ENCODE measurements at regions not wholly inside any gene's neighbourhood (a gene's known extent, or its start where the extent isn't known, plus 50 kb on each side); places are given as distances from the start of the nearest gene placed in this dataset.

DNA sequence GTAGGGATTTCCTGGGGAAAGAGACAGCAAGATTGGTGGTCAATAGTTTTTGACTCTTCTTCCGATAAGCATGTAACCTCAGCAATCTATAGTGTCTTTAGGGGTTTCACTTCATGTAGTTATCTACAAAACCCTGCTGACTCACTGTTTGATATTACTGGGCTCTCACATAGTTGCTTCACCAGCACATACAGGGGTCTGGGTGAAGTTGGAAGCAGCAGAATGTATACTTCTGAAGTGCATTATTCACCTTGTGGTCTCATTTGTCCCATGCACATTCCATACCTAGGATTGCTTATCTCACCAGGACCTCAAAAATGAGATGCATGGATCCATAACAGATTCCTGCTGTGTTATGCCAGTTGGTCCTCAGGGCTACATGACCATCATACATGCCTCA lies 280.0 kb downstream of the LRIG3 start:
- no peaks in the 10 kb centered on the region for H3K27me3 ChIP-seq
- H3K36me3 ChIP-seq: no peaks in the 10 kb centered on the region
- H3K4me2 ChIP-seq: no peak overlapping the region
- H3K9ac ChIP-seq: no peak overlapping the region
- H3K9me3 ChIP-seq (replicated peaks in 1 of 11): no peaks in the 10 kb centered on the region
- no peak overlapping the region for H3K4me3 ChIP-seq
- TF ChIP-seq Cebpa-rat (IDR thresholded peaks at IDR 0.05): no peak
- H3K4me1 ChIP-seq: no peaks in the 10 kb centered on the region
- H3K27ac ChIP-seq: no peak overlapping the region
- no peaks in the 10 kb centered on the region for H4K20me1 ChIP-seq

DNA sequence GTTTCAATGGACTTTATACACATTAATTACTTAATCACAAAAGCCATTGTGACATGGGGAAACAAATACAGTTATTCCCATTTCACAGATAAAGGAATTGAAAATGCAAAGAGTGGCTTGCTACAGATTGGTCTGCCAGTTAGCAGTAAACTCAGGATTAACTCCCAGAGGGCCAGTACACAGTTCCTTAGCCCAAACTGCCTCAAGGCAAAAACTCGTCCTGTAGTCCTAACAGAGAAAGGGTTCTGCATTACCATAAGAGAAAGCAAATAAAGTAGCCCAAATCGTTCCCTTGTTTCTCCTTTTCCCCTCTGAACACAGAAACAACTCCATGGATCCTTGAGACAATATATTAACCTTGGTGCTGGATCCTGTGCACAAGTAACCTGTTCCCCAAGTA lies 274.4 kb downstream of the LRIG3 start:
- H3K27me3 ChIP-seq: no peaks in the 10 kb centered on the region
- H3K4me2 ChIP-seq: no peak overlapping the region
- no peak for TF ChIP-seq Cebpa-rat (IDR thresholded peaks at IDR 0.05)
- no peaks in the 10 kb centered on the region for H3K36me3 ChIP-seq
- no peak overlapping the region for H3K27ac ChIP-seq
- no peaks in the 10 kb centered on the region for H3K4me1 ChIP-seq
- no peak overlapping the region for H3K4me3 ChIP-seq
- no peak overlapping the region for H3K9ac ChIP-seq
- no peaks in the 10 kb centered on the region for H3K9me3 ChIP-seq (replicated peaks in 1 of 11)
- no peaks in the 10 kb centered on the region for H4K20me1 ChIP-seq

DNA sequence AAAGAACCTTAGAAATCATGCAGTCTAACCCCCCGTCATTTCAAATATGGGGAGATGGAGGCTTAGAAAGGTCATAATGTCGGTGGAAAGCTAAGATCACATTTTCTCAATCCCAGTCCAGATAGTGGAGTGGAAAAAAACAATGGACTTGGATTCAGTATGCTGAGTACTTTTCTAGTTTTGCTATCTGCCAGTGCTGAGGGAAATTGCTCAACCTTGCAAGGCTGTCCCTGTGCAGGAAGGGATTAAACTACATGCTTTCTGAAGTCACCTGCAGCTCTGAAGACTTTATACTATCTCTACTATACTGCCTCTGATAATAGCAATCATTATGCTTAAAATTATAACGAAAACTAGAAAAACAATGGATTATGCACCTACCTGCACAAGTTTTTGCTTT lies 272.8 kb downstream of the LRIG3 start:
- no peaks in the 10 kb centered on the region for H3K36me3 ChIP-seq
- H3K27me3 ChIP-seq: no peaks in the 10 kb centered on the region
- H3K4me2 ChIP-seq: no peak overlapping the region
- H3K4me3 ChIP-seq: no peak overlapping the region
- no peaks in the 10 kb centered on the region for H4K20me1 ChIP-seq
- H3K9me3 ChIP-seq (replicated peaks in 1 of 11): peaks cover 0 to 4% (median 0%) of the 10 kb centered on the region in 11 experiments; a peak in 4 of 22 replicates
- TF ChIP-seq Cebpa-rat (IDR thresholded peaks at IDR 0.05): no peak
- H3K27ac ChIP-seq: no peak overlapping the region
- no peak overlapping the region for H3K9ac ChIP-seq
- no peaks in the 10 kb centered on the region for H3K4me1 ChIP-seq

DNA sequence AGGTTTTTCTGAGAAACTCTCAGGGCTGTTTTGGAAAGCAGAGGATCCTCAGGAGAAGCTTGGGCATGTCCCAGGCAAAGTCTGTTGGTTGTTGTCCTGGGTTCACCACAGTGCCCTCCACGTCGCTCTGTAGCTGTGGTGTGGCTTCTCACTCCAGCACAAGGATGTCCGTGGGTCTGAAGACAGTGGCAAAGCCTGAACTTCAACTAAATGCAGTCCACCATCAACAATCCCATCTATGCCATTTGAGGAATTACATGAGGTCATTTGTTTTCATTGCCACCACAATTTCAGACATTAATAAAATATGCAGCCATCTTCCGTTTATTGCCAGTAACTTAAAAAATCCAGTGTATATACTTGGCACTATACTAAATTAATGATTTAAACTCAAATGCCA lies 272.1 kb downstream of the LRIG3 start:
- Histone ChIP-seq H3K4me1 (no peaks in the 10 kb centered on the region), H3K4me2 (no peak overlapping the region), H3K9me3 (replicated peaks in 1 of 11) (peaks cover 0 to 10% (median 6%) of the 10 kb centered on the region in 11 experiments; a peak in 11 of 22 replicates), H3K27ac (no peak overlapping the region), H4K20me1 (no peaks in the 10 kb centered on the region), H3K27me3 (no peaks in the 10 kb centered on the region), H3K9ac (no peak overlapping the region), H3K4me3 (no peak overlapping the region), H3K36me3 (no peaks in the 10 kb centered on the region)
- no peak for TF ChIP-seq Cebpa-rat (IDR thresholded peaks at IDR 0.05)

DNA sequence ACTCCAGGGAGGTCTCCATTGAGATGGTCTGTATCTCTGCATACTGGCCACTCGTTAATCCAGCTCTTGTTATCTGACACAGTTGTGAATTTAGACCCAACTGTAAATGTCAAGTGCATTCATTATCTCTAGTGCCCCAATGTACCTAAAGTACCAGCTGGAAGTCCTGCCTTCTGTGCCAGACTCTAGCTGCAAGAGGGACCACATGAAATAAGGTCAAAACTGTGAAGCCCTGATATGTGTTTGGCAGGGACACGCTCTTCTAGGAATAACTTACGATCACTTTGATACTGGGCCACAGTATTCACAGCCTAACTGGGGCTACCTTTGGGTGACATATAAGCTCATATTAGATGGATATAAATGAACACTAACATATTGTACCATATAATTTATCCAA lies 268.5 kb downstream of the LRIG3 start:
- no peaks in the 10 kb centered on the region for H3K36me3 ChIP-seq
- no peak overlapping the region for H3K9ac ChIP-seq
- H3K4me3 ChIP-seq: no peak overlapping the region
- H3K27me3 ChIP-seq: no peaks in the 10 kb centered on the region
- H3K9me3 ChIP-seq (replicated peaks in 1 of 11): peaks cover 28 to 45% (median 41%) of the 10 kb centered on the region in 11 experiments
- no peak overlapping the region for H3K4me2 ChIP-seq
- no peak for TF ChIP-seq Cebpa-rat (IDR thresholded peaks at IDR 0.05)
- no peak overlapping the region for H3K27ac ChIP-seq
- no peaks in the 10 kb centered on the region for H4K20me1 ChIP-seq
- H3K4me1 ChIP-seq: no peaks in the 10 kb centered on the region

DNA sequence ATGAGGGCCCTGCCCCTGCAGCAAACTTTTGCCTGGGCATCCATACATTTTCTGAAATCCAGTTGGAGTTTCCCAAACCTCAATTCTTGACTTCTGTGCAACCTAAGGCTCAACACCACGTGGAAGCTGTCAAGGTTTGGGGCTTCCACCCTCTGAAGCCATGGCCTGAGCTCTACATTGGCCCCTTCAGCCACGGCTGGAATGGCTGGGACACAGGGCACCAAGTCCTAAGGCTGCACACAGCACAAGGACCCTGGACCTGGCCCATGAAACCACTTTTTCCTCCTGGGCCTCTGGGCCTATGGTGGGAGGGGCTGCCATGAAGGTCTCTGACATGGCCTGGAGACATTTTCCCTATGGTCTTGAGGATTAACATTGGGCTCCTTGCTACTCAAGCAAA lies 266.3 kb downstream of the LRIG3 start:
- TF ChIP-seq Cebpa-rat (IDR thresholded peaks at IDR 0.05): no peak

DNA sequence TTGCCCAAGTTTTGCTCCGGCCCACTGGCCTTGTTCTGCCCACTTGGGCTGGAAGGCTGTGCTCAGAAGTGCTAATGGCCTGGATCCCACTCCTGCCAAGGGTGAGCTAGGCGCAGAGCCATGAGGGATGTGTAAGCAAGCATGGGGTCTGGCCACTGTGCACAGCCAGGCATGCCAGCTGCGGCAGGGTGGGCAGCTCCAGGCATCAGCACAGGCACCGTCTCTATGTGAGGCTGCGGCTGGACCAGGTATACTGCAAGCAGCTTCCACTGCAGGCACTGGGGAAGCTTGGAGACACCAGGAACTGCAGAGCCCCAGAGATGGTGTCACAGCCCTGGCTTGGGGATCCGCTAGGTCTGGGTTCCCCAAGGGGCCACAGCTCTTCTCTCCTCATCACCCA lies 264.9 kb downstream of the LRIG3 start:
- no peak overlapping the region for H3K4me3 ChIP-seq

More for the DNA sequence above, 266.3 kb downstream of the LRIG3 start:
- H3K9me3 ChIP-seq (replicated peaks in 1 of 11): peaks cover 28 to 45% (median 41%) of the 10 kb centered on the region in 11 experiments
- H3K4me1 ChIP-seq: no peaks in the 10 kb centered on the region
- no peaks in the 10 kb centered on the region for H3K36me3 ChIP-seq
- no peak overlapping the region for H3K27ac ChIP-seq
- no peak overlapping the region for H3K4me2 ChIP-seq
- H3K4me3 ChIP-seq: no peak overlapping the region
- no peak overlapping the region for H3K9ac ChIP-seq
- H3K27me3 ChIP-seq: no peaks in the 10 kb centered on the region
- no peaks in the 10 kb centered on the region for H4K20me1 ChIP-seq

DNA sequence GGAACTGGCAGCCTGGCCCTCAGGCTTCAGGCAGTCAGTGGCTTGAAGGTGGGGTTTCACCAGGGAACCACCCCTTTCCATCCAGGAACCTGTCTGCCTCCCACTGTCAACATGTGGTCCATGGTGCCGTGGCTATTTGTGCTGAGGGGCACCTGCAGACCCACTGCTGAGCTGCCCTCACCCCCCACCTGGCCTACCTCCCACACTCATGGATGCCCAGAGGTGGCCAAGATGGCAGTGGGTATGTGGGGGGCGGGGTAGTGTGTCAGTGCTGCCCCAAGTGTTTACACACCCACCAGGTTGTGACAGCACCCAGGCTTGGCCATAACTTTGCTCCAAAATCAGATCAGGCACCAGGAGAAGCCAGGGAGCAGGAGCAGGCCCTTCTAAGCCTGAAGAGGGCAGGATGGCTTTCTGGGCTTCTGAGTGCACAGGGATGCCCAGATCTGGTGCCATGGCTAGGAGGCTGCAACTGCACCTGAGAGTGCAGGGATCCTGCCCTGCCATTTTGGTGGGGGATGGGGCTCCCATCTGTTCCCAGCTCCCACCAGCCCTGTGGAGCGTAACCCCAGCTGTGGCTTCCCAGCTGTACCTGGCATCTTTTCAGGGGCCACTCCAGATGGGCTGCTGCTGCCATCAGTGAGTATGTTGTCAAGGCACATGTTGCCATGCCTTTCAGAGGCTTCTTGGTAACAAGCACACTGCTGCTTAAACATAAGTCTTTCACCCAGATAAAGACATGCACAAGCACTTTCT lies 263.9 kb downstream of the LRIG3 start:
- no peaks in the 10 kb centered on the region for H3K4me1 ChIP-seq
- no peak overlapping the region for H3K4me3 ChIP-seq
- no peak overlapping the region for H3K4me2 ChIP-seq
- H3K36me3 ChIP-seq: no peaks in the 10 kb centered on the region
- H3K9me3 ChIP-seq (replicated peaks in 1 of 11): peaks cover 28 to 45% (median 41%) of the 10 kb centered on the region in 11 experiments
- H3K27me3 ChIP-seq: no peaks in the 10 kb centered on the region
- no peak overlapping the region for H3K9ac ChIP-seq
- no peak for TF ChIP-seq Cebpa-rat (IDR thresholded peaks at IDR 0.05)
- no peak overlapping the region for H3K27ac ChIP-seq
- no peaks in the 10 kb centered on the region for H4K20me1 ChIP-seq

More for the DNA sequence above, 264.9 kb downstream of the LRIG3 start:
- Histone ChIP-seq H3K36me3 (no peaks in the 10 kb centered on the region), H3K4me1 (no peaks in the 10 kb centered on the region), H3K27ac (no peak overlapping the region), H4K20me1 (no peaks in the 10 kb centered on the region), H3K4me2 (no peak overlapping the region), H3K9me3 (replicated peaks in 1 of 11) (peaks cover 28 to 45% (median 41%) of the 10 kb centered on the region in 11 experiments), H3K27me3 (no peaks in the 10 kb centered on the region), H3K9ac (no peak overlapping the region)
- no peak for TF ChIP-seq Cebpa-rat (IDR thresholded peaks at IDR 0.05)

DNA sequence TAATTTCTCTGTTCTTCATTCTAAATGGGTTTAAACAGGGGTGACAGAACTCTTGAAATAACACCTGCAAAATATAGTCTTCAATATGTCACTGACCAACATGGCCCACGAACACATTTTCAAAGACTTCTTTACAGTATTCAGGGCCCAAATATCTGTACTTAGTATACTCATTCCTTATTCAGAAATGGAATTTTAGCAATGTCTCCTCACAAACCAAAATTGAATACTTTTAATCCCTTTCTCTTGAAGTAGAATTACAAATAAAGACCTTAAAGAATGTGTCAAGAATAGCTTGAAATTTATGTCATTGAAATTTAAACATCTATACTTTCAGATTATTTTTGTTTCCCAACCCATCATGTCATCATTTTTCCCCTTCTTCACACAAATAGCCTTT lies 263.1 kb downstream of the LRIG3 start:
- H3K27me3 ChIP-seq: no peaks in the 10 kb centered on the region
- H3K4me2 ChIP-seq: no peak overlapping the region
- no peak overlapping the region for H3K9ac ChIP-seq
- TF ChIP-seq Cebpa-rat (IDR thresholded peaks at IDR 0.05): no peak
- no peak overlapping the region for H3K4me3 ChIP-seq
- H3K36me3 ChIP-seq: no peaks in the 10 kb centered on the region
- no peak overlapping the region for H3K27ac ChIP-seq
- peaks cover 28 to 45% (median 41%) of the 10 kb centered on the region in 11 experiments for H3K9me3 ChIP-seq (replicated peaks in 1 of 11)
- no peaks in the 10 kb centered on the region for H3K4me1 ChIP-seq
- no peaks in the 10 kb centered on the region for H4K20me1 ChIP-seq

DNA sequence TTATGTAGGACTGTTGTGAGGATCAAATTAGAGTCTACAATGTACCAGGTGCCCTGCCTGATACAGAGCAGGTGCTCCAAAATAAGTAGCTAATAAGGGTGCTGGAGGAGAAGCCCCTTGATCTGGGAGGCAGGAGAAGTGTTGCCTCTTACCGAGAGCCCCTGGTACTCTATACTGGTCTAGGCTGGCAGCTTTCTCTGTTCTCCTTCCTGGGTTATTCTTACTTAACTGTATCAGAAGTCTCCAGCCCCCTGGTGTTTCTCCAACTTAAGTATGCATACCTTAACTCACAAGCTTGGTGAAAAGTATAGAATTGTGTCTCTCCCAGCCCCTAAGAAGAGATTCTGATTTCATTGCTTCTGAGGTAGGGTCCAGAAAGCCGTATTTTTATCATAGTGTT lies 254.9 kb downstream of the LRIG3 start:
- Histone ChIP-seq H3K27me3 (no peaks in the 10 kb centered on the region), H3K4me1 (no peaks in the 10 kb centered on the region), H4K20me1 (no peaks in the 10 kb centered on the region), H3K27ac (no peak overlapping the region), H3K4me3 (no peak overlapping the region), H3K36me3 (no peaks in the 10 kb centered on the region), H3K9me3 (replicated peaks in 1 of 11) (no peaks in the 10 kb centered on the region; a peak in 1 of 22 replicates), H3K9ac (no peak overlapping the region), H3K4me2 (no peak overlapping the region)
- TF ChIP-seq Cebpa-rat (IDR thresholded peaks at IDR 0.05): no peak
